Stomach (tissue), 4 donors: ENCODE measurements at regions not wholly inside any gene's neighbourhood (a gene's known extent, or its start where the extent isn't known, plus 50 kb on each side); places are given as distances from the start of the nearest gene placed in this dataset.

Experiments
- EP300 ChIP-seq: sonication (generic); formaldehyde crosslinking; IDR thresholded peaks from one replicate; pipeline ENCODE4 v1.6.1; 2017; ENCODE audit warnings: antibody characterized with exemption
- POLR2A ChIP-seq, 4 donors: fragments of 450-650 bp; IDR thresholded peaks; one replicate each; pipeline ENCODE4 v1.6.1; 2016; ENCODE audit warnings: antibody characterized with exemption in 4 of 4, control low read depth in 2 of 4, mild to moderate bottlenecking in 1 of 4, moderate library complexity in 1 of 4
- TF ChIP-seq, protein P1 (sequence below), 7 experiments: fragments of 450-650 bp in 4 of 7; fragments of 200-600 bp in 3 of 7; sonication (generic) in 3 of 7; IDR thresholded peaks; one replicate each; pipeline ENCODE4 v1.5.1; 2016 to 2019; ENCODE audit warnings: antibody characterized with exemption in 7 of 7, control low read depth in 2 of 7, mild to moderate bottlenecking in 1 of 7

- TF ChIP-seq, protein P1, sequence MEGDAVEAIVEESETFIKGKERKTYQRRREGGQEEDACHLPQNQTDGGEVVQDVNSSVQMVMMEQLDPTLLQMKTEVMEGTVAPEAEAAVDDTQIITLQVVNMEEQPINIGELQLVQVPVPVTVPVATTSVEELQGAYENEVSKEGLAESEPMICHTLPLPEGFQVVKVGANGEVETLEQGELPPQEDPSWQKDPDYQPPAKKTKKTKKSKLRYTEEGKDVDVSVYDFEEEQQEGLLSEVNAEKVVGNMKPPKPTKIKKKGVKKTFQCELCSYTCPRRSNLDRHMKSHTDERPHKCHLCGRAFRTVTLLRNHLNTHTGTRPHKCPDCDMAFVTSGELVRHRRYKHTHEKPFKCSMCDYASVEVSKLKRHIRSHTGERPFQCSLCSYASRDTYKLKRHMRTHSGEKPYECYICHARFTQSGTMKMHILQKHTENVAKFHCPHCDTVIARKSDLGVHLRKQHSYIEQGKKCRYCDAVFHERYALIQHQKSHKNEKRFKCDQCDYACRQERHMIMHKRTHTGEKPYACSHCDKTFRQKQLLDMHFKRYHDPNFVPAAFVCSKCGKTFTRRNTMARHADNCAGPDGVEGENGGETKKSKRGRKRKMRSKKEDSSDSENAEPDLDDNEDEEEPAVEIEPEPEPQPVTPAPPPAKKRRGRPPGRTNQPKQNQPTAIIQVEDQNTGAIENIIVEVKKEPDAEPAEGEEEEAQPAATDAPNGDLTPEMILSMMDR (IDR thresholded peaks at IDR 0.05) = no peak
- TF ChIP-seq POLR2A (IDR thresholded peaks at IDR 0.05) = no peak
- no peak for TF ChIP-seq EP300
Measured at GRCh38 chr2:13711154-13711553, 921.4 kb upstream of the LRATD1 start.
